PC-3 (cell line): ENCODE measurements at regions not wholly inside any gene's neighbourhood (a gene's known extent, or its start where the extent isn't known, plus 50 kb on each side); places are given as distances from the start of the nearest gene placed in this dataset.

ENCODE experiments used
- ATAC-seq: fragments of 200-7000 bp; cut with Tn5 transposase; 2 replicates; pipeline ENCODE4 v1.9.1; 2020; ENCODE audit warnings: mild to moderate bottlenecking, moderate library complexity
- BruUV-seq: library from RNA; stranded (reverse); fragments of 400-500 nt; replicated peaks from 2 replicates; lab custom pipeline; 2021; lab: Mats Ljungman, UMichigan
- CTCF ChIA-PET: fragments of 300-600 bp; sonication (Branson Sonifier 250); formaldehyde crosslinking; loops from one replicate; lab custom pipeline; 2022; ENCODE audit warnings: antibody characterized with exemption; lab: Charles Lee
- POLR2A ChIA-PET: fragments of 300-600 bp; sonication (Branson Sonifier 250); formaldehyde crosslinking; loops from one replicate; lab custom pipeline; 2022; ENCODE audit warnings: antibody characterized with exemption; ENCODE audit not compliant: unreplicated experiment; lab: Charles Lee
- DNase-seq: peaks from one replicate; pipeline ENCODE4 v3.0.0-alpha.2; 2015
- H2AFZ ChIP-seq: fragments of 300-600 bp; sonication (generic); 2 replicates; pipeline ENCODE4 v1.6.0; 2016; ENCODE audit warnings: antibody characterized with exemption, low read length
- H3F3A ChIP-seq: fragments of 300-600 bp; sonication (generic); one replicate; pipeline ENCODE4 v1.6.0; 2017; ENCODE audit warnings: antibody characterized with exemption, low read length, control low read depth, mild to moderate bottlenecking; ENCODE audit not compliant: unreplicated experiment
- H3K27ac ChIP-seq: fragments of 300-600 bp; sonication (generic); 2 replicates; pipeline ENCODE4 v1.5.1; 2016; ENCODE audit warnings: mild to moderate bottlenecking, low read length
- H3K27me3 ChIP-seq: fragments of 300-600 bp; sonication (generic); 2 replicates; pipeline ENCODE4 v1.6.1; 2016; ENCODE audit warnings: low read length, mixed read lengths
- H3K36me3 ChIP-seq: fragments of 300-600 bp; sonication (generic); 2 replicates; pipeline ENCODE4 v1.6.1; 2016; ENCODE audit warnings: low read depth, mixed run types, low read length, mixed read lengths
- H3K4me1 ChIP-seq: fragments of 300-600 bp; sonication (generic); 2 replicates; pipeline ENCODE4 v1.5.1; 2016; ENCODE audit warnings: low read length; ENCODE audit not compliant: insufficient read depth
- H3K4me2 ChIP-seq: fragments of 300-600 bp; sonication (generic); 2 replicates; pipeline ENCODE4 v1.6.0; 2016; ENCODE audit warnings: low read length
- H3K4me3 ChIP-seq: fragments of 300-600 bp; sonication (generic); 2 replicates; pipeline ENCODE4 v1.5.1; 2016; ENCODE audit warnings: mild to moderate bottlenecking, low read length, mixed read lengths
- H3K79me2 ChIP-seq: fragments of 300-600 bp; sonication (generic); 2 replicates; pipeline ENCODE4 v1.6.1; 2017; ENCODE audit warnings: low read length, mixed read lengths
- H3K9ac ChIP-seq: fragments of 300-600 bp; sonication (generic); 2 replicates; pipeline ENCODE4 v1.6.0; 2016; ENCODE audit warnings: mild to moderate bottlenecking, low read length
- H3K9me2 ChIP-seq: fragments of 300-600 bp; sonication (generic); replicated peaks from 2 replicates; pipeline ENCODE4 v1.6.1; 2016; ENCODE audit warnings: mixed run types, low read length, mixed read lengths
- H3K9me3 ChIP-seq: fragments of 300-600 bp; sonication (generic); 2 replicates; pipeline ENCODE4 v1.6.1; 2016; ENCODE audit warnings: low read length, mixed read lengths
- H4K20me1 ChIP-seq: fragments of 300-600 bp; sonication (generic); 2 replicates; pipeline ENCODE4 v1.6.1; 2016; ENCODE audit warnings: low read length, mixed read lengths
- EZH2 ChIP-seq: fragments of 300-600 bp; sonication (generic); IDR thresholded peaks from one replicate; pipeline ENCODE4 v1.6.1; 2017; ENCODE audit warnings: antibody characterized with exemption, mild to moderate bottlenecking, low read length; ENCODE audit not compliant: unreplicated experiment
- EZH2phosphoT487 ChIP-seq: fragments of 300-600 bp; sonication (generic); IDR thresholded peaks from 2 replicates; pipeline ENCODE4 v1.6.1; 2018; ENCODE audit warnings: mild to moderate bottlenecking, antibody characterized with exemption, low read length, borderline replicate concordance
- intact Hi-C: fragments of 100-400 bp; cut with micrococcal nuclease; formaldehyde crosslinking; loops from 2 replicates; pipeline ENCODE4 v1.9.0; 2023
- TF ChIP-seq, protein P1 (sequence below): fragments of 300-600 bp; sonication (generic); conservative IDR thresholded peaks from 2 replicates; pipeline ENCODE4 v1.5.1; 2017; ENCODE audit warnings: antibody characterized with exemption, low read depth, mild to moderate bottlenecking, low read length

GRCh38 chr1:60893136-60893930 lies 189.0 kb upstream of the NFIA start:
- no peaks in the 10 kb centered on the region for H3K9me2 ChIP-seq
- no peak overlapping the region for H2AFZ ChIP-seq
- intact Hi-C loops: no loop called here
- DNase-seq (no peak), ATAC-seq (no peak)
- H3K4me1 ChIP-seq: no peaks in the 10 kb centered on the region
- no peaks in the 10 kb centered on the region for H4K20me1 ChIP-seq
- no peaks in the 10 kb centered on the region for H3K9me3 ChIP-seq
- TF ChIP-seq EZH2phosphoT487: no peak
- H3K27ac ChIP-seq: no peak overlapping the region
- no peaks in the 10 kb centered on the region for H3K79me2 ChIP-seq
- ChIA-PET CTCF (no interaction called here), POLR2A (no interaction called here)
- no peak overlapping the region for H3K9ac ChIP-seq
- BruUV-seq: no TSS peak
- no peaks in the 10 kb centered on the region for H3K36me3 ChIP-seq
- H3K27me3 ChIP-seq: peaks cover 94% of the 10 kb centered on the region
- H3F3A ChIP-seq: no peaks in the 10 kb centered on the region
- H3K4me3 ChIP-seq: no peak overlapping the region
- no peak overlapping the region for H3K4me2 ChIP-seq

GRCh38 chr1:60891765-60892164 lies 190.6 kb upstream of the NFIA start:
- Histone ChIP-seq H2AFZ (no peak overlapping the region), H3K4me2 (no peak overlapping the region), H4K20me1 (no peaks in the 10 kb centered on the region), H3K9ac (no peak overlapping the region), H3K4me1 (no peaks in the 10 kb centered on the region), H3K27me3 (peaks cover 94% of the 10 kb centered on the region), H3K4me3 (no peak overlapping the region), H3K79me2 (no peaks in the 10 kb centered on the region), H3K9me3 (no peaks in the 10 kb centered on the region), H3K9me2 (no peaks in the 10 kb centered on the region), H3K36me3 (no peaks in the 10 kb centered on the region), H3K27ac (no peak overlapping the region), H3F3A (no peaks in the 10 kb centered on the region)
- CTCF ChIA-PET: no interaction called here
- ATAC-seq (no peak), DNase-seq (no peak)
- no TSS peak for BruUV-seq
- TF ChIP-seq EZH2 (no peak), EZH2phosphoT487 (no peak)
- TF ChIP-seq, protein P1, sequence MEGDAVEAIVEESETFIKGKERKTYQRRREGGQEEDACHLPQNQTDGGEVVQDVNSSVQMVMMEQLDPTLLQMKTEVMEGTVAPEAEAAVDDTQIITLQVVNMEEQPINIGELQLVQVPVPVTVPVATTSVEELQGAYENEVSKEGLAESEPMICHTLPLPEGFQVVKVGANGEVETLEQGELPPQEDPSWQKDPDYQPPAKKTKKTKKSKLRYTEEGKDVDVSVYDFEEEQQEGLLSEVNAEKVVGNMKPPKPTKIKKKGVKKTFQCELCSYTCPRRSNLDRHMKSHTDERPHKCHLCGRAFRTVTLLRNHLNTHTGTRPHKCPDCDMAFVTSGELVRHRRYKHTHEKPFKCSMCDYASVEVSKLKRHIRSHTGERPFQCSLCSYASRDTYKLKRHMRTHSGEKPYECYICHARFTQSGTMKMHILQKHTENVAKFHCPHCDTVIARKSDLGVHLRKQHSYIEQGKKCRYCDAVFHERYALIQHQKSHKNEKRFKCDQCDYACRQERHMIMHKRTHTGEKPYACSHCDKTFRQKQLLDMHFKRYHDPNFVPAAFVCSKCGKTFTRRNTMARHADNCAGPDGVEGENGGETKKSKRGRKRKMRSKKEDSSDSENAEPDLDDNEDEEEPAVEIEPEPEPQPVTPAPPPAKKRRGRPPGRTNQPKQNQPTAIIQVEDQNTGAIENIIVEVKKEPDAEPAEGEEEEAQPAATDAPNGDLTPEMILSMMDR: no peak
- intact Hi-C loops: no loop called here
- POLR2A ChIA-PET: no interaction called here

DNA sequence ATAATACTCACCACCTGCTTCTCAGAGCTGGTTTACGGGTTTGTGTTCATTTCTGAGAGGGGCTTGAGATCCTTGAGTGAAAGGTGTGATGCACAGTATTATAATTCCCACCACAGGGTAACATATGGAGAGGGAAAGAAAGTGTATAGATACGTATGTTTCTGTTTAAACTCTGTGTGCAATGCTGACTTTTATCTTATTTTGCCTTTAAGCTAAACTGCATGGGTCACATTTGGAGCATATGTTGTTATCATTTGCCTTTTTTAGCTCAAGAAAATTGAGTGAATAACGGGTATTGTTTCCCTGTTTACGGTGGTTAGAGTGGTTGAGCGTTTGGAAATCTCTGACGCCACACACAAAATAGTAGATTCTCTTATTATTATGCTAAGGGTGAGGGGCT lies 191.1 kb upstream of the NFIA start:
- ATAC-seq: no peak
- H3F3A ChIP-seq: no peaks in the 10 kb centered on the region
- H3K9ac ChIP-seq: no peak overlapping the region
- H3K79me2 ChIP-seq: no peaks in the 10 kb centered on the region
- H3K36me3 ChIP-seq: no peaks in the 10 kb centered on the region
- no peak for DNase-seq
- no peak overlapping the region for H2AFZ ChIP-seq
- no peak overlapping the region for H3K27ac ChIP-seq
- H3K4me1 ChIP-seq: no peaks in the 10 kb centered on the region
- H3K4me3 ChIP-seq: no peak overlapping the region
- H4K20me1 ChIP-seq: no peaks in the 10 kb centered on the region
- CTCF ChIA-PET: no interaction called here
- peaks cover 94% of the 10 kb centered on the region for H3K27me3 ChIP-seq
- TF ChIP-seq EZH2phosphoT487 (no peak), EZH2 (no peak)
- TF ChIP-seq, protein P1: no peak
- H3K4me2 ChIP-seq: no peak overlapping the region
- BruUV-seq: no TSS peak
- no peaks in the 10 kb centered on the region for H3K9me2 ChIP-seq
- intact Hi-C loops: no loop called here
- no peaks in the 10 kb centered on the region for H3K9me3 ChIP-seq
- POLR2A ChIA-PET: no interaction called here
